ENCODE measurements at regions not wholly inside any gene's neighbourhood (a gene's known extent, or its start where the extent isn't known, plus 50 kb on each side); places are given as distances from the start of the nearest gene placed in this dataset.

DNA sequence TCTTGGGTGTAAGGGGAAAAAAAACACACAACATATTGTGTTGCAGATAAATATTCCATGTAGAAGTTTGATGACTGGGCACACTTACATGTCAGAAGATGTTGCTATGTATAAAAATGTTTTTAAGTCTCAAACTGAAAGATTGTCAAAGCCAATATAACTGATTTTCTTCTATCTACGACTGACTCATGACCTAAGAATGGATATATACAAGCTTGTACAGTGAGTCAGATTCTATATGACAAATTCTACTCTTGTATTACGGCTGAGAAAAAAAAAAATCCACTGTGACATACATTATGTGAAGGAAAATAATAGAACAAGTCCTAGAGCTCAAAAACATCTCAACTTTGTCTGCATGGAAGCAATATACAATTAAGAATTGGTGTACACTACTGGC lies 343.0 kb upstream of the PCDH15 start:
- TF ChIP-seq, protein P1, sequence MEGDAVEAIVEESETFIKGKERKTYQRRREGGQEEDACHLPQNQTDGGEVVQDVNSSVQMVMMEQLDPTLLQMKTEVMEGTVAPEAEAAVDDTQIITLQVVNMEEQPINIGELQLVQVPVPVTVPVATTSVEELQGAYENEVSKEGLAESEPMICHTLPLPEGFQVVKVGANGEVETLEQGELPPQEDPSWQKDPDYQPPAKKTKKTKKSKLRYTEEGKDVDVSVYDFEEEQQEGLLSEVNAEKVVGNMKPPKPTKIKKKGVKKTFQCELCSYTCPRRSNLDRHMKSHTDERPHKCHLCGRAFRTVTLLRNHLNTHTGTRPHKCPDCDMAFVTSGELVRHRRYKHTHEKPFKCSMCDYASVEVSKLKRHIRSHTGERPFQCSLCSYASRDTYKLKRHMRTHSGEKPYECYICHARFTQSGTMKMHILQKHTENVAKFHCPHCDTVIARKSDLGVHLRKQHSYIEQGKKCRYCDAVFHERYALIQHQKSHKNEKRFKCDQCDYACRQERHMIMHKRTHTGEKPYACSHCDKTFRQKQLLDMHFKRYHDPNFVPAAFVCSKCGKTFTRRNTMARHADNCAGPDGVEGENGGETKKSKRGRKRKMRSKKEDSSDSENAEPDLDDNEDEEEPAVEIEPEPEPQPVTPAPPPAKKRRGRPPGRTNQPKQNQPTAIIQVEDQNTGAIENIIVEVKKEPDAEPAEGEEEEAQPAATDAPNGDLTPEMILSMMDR (conservative IDR thresholded peaks at IDR 0.05; ENCODE audit: control insufficient read depth, insufficient read depth, low read depth, low read length): no peak
- peak; percentile 1 for DNase-seq (ENCODE audit: low read depth)
- no peak overlapping the region for H3K4me3 ChIP-seq (ENCODE audit: control insufficient read depth, low read depth, low read length)

DNA sequence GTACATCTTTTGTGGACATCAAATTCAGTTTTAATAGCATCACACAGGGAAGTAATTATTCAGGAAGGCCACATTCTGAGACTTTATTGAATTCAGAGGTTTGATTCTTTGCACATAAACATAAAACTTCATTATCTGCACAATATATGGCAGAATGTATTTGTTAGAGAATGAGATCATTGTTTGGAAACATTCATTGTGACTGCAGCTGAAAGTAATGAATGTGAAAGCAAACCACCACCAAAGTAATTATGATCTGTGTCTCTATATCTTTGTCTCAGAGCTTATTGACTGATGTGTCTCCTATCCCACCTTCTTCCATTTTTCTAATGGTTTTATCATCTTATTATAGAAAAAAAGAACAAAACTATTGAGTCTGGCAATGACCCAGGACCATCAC lies 340.9 kb upstream of the PCDH15 start:
- no peak for DNase-seq (ENCODE audit: low read depth)

DNA sequence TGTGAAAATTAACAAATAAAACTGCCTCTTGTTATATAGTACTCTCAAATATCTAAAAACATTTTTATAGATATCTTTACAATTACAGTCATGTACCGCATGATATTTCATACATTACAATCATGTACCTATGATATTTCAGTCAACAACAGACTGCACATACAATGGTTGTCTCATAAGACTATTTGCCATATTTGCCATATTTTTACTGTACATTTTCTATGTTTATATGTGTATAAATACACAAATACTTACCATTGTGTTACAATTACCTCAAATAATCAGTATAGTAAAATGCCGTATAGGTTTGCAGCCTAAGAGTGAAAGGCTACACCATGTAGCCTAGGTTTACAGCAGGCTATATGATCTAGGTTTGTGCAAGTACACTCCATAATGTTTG lies 336.0 kb upstream of the PCDH15 start:
- TF ChIP-seq, protein P1 (conservative IDR thresholded peaks at IDR 0.05; ENCODE audit: control insufficient read depth, insufficient read depth, low read depth, low read length): no peak
- H3K4me3 ChIP-seq (ENCODE audit: control insufficient read depth, low read depth, low read length): no peak overlapping the region
- DNase-seq (ENCODE audit: low read depth): no peak

More for the DNA sequence above, 340.9 kb upstream of the PCDH15 start:
- no peak overlapping the region for H3K4me3 ChIP-seq (ENCODE audit: control insufficient read depth, low read depth, low read length)
- TF ChIP-seq, protein P1 (conservative IDR thresholded peaks at IDR 0.05; ENCODE audit: control insufficient read depth, insufficient read depth, low read depth, low read length): no peak

DNA sequence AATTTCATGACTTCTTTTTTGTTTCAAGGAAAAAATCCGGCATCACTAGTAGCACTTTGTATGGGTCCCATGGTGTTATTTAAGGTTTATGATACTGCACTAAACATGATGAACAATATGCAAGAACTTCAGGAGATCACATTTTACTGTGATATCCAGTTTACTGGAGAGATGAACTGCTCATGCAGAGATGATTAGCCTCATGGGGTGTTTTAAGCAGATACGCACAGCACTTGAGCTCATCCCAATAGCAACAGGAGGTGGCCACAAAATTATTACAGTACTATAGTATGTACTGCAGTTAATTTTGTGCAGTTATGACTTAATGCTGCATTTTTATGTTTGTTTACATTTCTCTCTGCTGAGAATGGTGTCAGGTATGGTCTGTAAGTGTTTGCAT lies 303.7 kb upstream of the PCDH15 start:
- DNase-seq (ENCODE audit: low read depth): no peak
- no peak overlapping the region for H3K4me3 ChIP-seq (ENCODE audit: control insufficient read depth, low read depth, low read length)
- TF ChIP-seq, protein P1 (conservative IDR thresholded peaks at IDR 0.05; ENCODE audit: control insufficient read depth, insufficient read depth, low read depth, low read length): no peak

DNA sequence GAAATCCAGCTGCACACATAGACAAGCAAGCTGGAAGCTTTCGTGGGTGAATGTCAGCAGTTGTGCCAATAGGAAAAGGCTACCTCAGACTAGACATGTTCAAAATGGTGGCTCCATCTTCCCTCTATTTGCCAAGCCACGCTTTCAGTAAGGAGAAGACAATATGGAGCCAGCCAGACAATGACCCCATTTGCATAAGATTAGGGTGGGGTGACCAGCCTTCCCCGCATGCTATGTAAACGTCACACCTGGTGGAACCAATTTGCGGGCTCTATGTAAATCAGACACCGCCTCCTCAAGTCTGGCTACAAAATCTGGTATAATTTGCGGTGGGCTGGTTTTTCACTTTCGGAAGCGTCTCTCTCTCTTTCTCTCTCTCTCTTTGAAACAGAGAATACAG lies 297.4 kb upstream of the PCDH15 start:
- H3K4me3 ChIP-seq (ENCODE audit: control insufficient read depth, low read depth, low read length): no peak overlapping the region
- TF ChIP-seq, protein P1 (conservative IDR thresholded peaks at IDR 0.05; ENCODE audit: control insufficient read depth, insufficient read depth, low read depth, low read length): no peak
- DNase-seq (ENCODE audit: low read depth): no peak

DNA sequence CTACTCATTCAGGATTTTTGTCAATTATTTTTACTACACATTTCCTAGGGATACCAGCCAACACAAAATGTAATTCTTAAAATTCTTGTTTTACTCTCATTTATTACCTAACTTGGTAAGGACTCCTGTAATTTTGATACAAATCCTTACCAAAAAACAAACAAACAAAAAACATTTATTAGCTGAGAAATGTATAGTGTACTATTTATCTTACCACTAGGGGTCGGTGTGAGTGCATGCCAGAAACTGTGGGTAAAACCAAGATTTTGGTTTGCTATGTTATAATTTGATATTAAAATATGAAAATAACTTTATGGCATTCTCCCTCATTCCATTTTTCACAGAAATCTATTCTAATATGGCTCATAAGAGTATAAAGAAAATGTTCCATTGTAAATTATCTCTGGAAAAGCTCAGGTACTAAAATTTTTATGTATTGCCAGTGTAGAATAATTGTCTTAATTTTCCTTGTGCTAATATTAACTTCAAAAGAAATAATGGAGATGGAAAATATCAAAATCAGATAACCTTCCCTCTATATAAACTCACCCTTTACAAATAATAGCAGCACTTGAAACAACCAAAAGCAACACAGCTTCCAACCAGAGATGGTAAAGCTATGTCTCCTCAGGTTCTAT lies 290.8 kb upstream of the PCDH15 start:
- peak; percentile 6 for DNase-seq (ENCODE audit: low read depth)
- TF ChIP-seq, protein P1 (conservative IDR thresholded peaks at IDR 0.05; ENCODE audit: control insufficient read depth, insufficient read depth, low read depth, low read length): peak; percentile 90
- H3K4me3 ChIP-seq (ENCODE audit: control insufficient read depth, low read depth, low read length): no peak overlapping the region

DNA sequence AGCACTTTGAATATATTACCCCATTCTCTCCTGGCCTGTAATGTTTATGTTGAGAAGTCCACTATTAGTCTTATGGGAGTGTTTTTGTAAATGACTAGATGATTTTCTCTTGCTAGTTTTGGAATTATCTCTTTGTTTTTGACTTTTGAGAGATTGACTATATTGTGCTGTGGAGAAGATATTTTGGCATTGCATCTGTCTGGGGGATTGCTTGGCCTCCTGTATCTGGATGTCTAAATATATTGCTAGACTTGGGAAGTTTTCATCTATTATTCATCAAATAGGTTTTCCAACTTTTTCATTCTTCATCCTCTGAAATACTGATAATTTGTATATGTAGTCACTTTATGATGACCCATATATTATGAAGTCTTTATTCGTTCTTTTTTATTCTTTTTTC lies 277.1 kb upstream of the PCDH15 start:
- no peak for DNase-seq (ENCODE audit: low read depth)
- TF ChIP-seq, protein P1 (conservative IDR thresholded peaks at IDR 0.05; ENCODE audit: control insufficient read depth, insufficient read depth, low read depth, low read length): no peak
- no peak overlapping the region for H3K4me3 ChIP-seq (ENCODE audit: control insufficient read depth, low read depth, low read length)

All from fibroblast of mammary gland (primary cell).